WTC11 (cell line): ENCODE measurements at regions not wholly inside any gene's neighbourhood (a gene's known extent, or its start where the extent isn't known, plus 50 kb on each side); places are given as distances from the start of the nearest gene placed in this dataset.

Source experiments
- ATAC-seq: fragments of 200-7000 bp; cut with Tn5 transposase; 2 replicates; pipeline ENCODE4 v1.10.0; 2021; ENCODE audit warnings: mild to moderate bottlenecking, moderate library complexity
- CTCF ChIA-PET: fragments of 300-600 bp; sonication (Branson Sonifier 250); formaldehyde crosslinking; loops from one replicate; lab custom pipeline; 2021; ENCODE audit warnings: antibody characterized with exemption; lab: Charles Lee
- POLR2A ChIA-PET: fragments of 350-600 bp; sonication (Branson Sonifier 250); formaldehyde crosslinking; loops from one replicate; lab custom pipeline; 2021; ENCODE audit warnings: antibody characterized with exemption; lab: Charles Lee
- DNase-seq: peaks from one replicate; pipeline ENCODE4 v3.0.0; 2021; ENCODE audit warnings: low spot score
- H3K27ac Mint-ChIP-seq: 2 replicates; pipeline ENCODE4 v1.8.0; 2021; ENCODE audit warnings: mixed read lengths
- H3K27me3 Mint-ChIP-seq: 2 replicates; pipeline ENCODE4 v1.8.0; 2021; ENCODE audit warnings: low read depth, mild to moderate bottlenecking, moderate library complexity, mixed read lengths
- H3K36me3 Mint-ChIP-seq: 2 replicates; pipeline ENCODE4 v1.8.0; 2021; ENCODE audit warnings: mixed read lengths
- H3K4me1 Mint-ChIP-seq: 2 replicates; pipeline ENCODE4 v1.8.0; 2022; ENCODE audit warnings: mixed read lengths
- H3K4me3 Mint-ChIP-seq: 2 replicates; pipeline ENCODE4 v1.8.0; 2021; ENCODE audit warnings: mild to moderate bottlenecking, moderate library complexity, mixed read lengths
- H3K9me3 Mint-ChIP-seq: 2 replicates; pipeline ENCODE4 v1.8.0; 2021; ENCODE audit warnings: mixed read lengths
- ATF1 ChIP-seq: sonication (generic); formaldehyde crosslinking; IDR thresholded peaks from 2 replicates; pipeline ENCODE4 v1.8.1; 2023; ENCODE audit warnings: mild to moderate bottlenecking, moderate library complexity, missing genetic modification reagents
- ELF4 ChIP-seq: sonication (generic); formaldehyde crosslinking; IDR thresholded peaks from 2 replicates; pipeline ENCODE4 v1.8.1; 2022; ENCODE audit warnings: low read depth, mild to moderate bottlenecking, moderate library complexity, missing genetic modification reagents
- ETV6 ChIP-seq: sonication (generic); formaldehyde crosslinking; IDR thresholded peaks from 2 replicates; pipeline ENCODE4 v1.8.1; 2022; ENCODE audit warnings: mild to moderate bottlenecking, missing genetic modification reagents
- GRHL2 ChIP-seq: fragments of 250-450 bp; sonication (Bioruptor Pico); IDR thresholded peaks from 2 replicates; pipeline ENCODE4 v1.8.0; 2022; ENCODE audit warnings: mild to moderate bottlenecking, moderate library complexity; ENCODE audit not compliant: insufficient replicate concordance, severe bottlenecking
- HMGA2 ChIP-seq: fragments of 250-450 bp; sonication (Bioruptor Pico); IDR thresholded peaks from 2 replicates; pipeline ENCODE4 v1.4.0; 2021; ENCODE audit warnings: mild to moderate bottlenecking, moderate library complexity
- IRF2 ChIP-seq: sonication (generic); formaldehyde crosslinking; IDR thresholded peaks from 2 replicates; pipeline ENCODE4 v1.8.0; 2022; ENCODE audit warnings: low read depth, missing genetic modification reagents, borderline replicate concordance
- JUN ChIP-seq: sonication (generic); formaldehyde crosslinking; IDR thresholded peaks from 2 replicates; pipeline ENCODE4 v1.8.0; 2023; ENCODE audit warnings: mild to moderate bottlenecking, missing genetic modification reagents
- KAT7 ChIP-seq: sonication (generic); formaldehyde crosslinking; IDR thresholded peaks from 2 replicates; pipeline ENCODE4 v1.8.1; 2023; ENCODE audit warnings: missing genetic modification reagents, mild to moderate bottlenecking, borderline replicate concordance
- NR3C1 ChIP-seq: sonication (generic); formaldehyde crosslinking; conservative IDR thresholded peaks from 2 replicates; pipeline ENCODE4 v1.8.1; 2023; ENCODE audit warnings: low read depth, mild to moderate bottlenecking, missing genetic modification reagents
- RELA ChIP-seq: sonication (generic); formaldehyde crosslinking; IDR thresholded peaks from 2 replicates; pipeline ENCODE4 v1.8.1; 2022; ENCODE audit warnings: missing genetic modification reagents, mild to moderate bottlenecking, borderline replicate concordance
- TCF7 ChIP-seq: sonication (generic); formaldehyde crosslinking; IDR thresholded peaks from 2 replicates; pipeline ENCODE4 v1.8.0; 2022; ENCODE audit warnings: mild to moderate bottlenecking, low read depth, missing genetic modification reagents, moderate library complexity
- TP53 ChIP-seq: sonication (generic); formaldehyde crosslinking; IDR thresholded peaks from 2 replicates; pipeline ENCODE4 v1.8.1; 2023; ENCODE audit warnings: mild to moderate bottlenecking, missing genetic modification reagents
- ZBTB21 ChIP-seq: sonication (generic); formaldehyde crosslinking; IDR thresholded peaks from 2 replicates; pipeline ENCODE4 v1.8.1; 2023; ENCODE audit warnings: mild to moderate bottlenecking, missing genetic modification reagents, borderline replicate concordance
- ZNF317 ChIP-seq: sonication (generic); formaldehyde crosslinking; IDR thresholded peaks from 2 replicates; pipeline ENCODE4 v1.8.1; 2023; ENCODE audit warnings: low read depth, mild to moderate bottlenecking, moderate library complexity, missing genetic modification reagents, borderline replicate concordance
- TF ChIP-seq, protein P1 (sequence below): sonication (generic); formaldehyde crosslinking; IDR thresholded peaks from 2 replicates; pipeline ENCODE4 v1.8.0; 2022; ENCODE audit warnings: mild to moderate bottlenecking, missing genetic modification reagents
- TF ChIP-seq, protein P2 (sequence below): fragments of 250-450 bp; sonication (Bioruptor Pico); IDR thresholded peaks from 2 replicates; pipeline ENCODE4 v1.9.0; 2021; ENCODE audit warnings: mild to moderate bottlenecking
- TF ChIP-seq, protein P3 (sequence below): sonication (generic); formaldehyde crosslinking; conservative IDR thresholded peaks from 2 replicates; pipeline ENCODE4 v1.8.1; 2022; ENCODE audit warnings: mild to moderate bottlenecking, missing genetic modification reagents
- TF ChIP-seq, protein P4 (sequence below): sonication (generic); formaldehyde crosslinking; IDR thresholded peaks from 2 replicates; pipeline ENCODE4 v1.8.1; 2022; ENCODE audit warnings: mild to moderate bottlenecking, moderate library complexity, missing genetic modification reagents
- TF ChIP-seq, protein P5 (sequence below): sonication (generic); formaldehyde crosslinking; IDR thresholded peaks from 2 replicates; pipeline ENCODE4 v1.8.1; 2022; ENCODE audit warnings: missing genetic modification reagents, borderline replicate concordance
- TF ChIP-seq, protein P6 (sequence below): fragments of 200-600 bp; IDR thresholded peaks from 2 replicates; pipeline ENCODE4 v1.8.0; 2022; ENCODE audit warnings: antibody characterized with exemption
- TF ChIP-seq, protein P7 (sequence below): sonication (generic); formaldehyde crosslinking; IDR thresholded peaks from 2 replicates; pipeline ENCODE4 v1.8.0; 2022; ENCODE audit warnings: missing genetic modification reagents
- TF ChIP-seq, protein P8 (sequence below): sonication (generic); formaldehyde crosslinking; IDR thresholded peaks from 2 replicates; pipeline ENCODE4 v1.8.0; 2022; ENCODE audit warnings: mild to moderate bottlenecking, missing genetic modification reagents

DNA sequence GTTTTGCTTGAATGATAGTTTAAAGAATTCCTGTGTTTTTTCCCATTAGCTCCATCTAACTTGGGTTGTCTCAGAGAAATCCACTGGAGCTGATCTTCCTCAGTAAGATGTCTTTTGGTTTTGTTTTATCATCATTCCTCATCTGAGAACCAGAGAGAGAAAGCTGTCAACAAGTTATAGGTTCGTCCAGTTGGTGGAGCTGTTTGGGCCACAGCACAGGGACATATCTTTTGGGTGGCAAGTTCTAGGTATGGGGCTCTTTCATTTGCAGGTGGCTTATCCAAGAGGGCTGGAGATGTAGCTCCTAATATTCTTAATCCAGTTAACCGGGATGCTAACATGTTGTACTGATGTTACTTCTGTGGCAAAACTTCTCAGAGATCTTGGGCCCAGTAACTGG lies 174.2 kb downstream of the KCNRG start (continued):
- no peak for TF ChIP-seq ZBTB21 (CRISPR knock-in tag)
- TF ChIP-seq, protein P1, sequence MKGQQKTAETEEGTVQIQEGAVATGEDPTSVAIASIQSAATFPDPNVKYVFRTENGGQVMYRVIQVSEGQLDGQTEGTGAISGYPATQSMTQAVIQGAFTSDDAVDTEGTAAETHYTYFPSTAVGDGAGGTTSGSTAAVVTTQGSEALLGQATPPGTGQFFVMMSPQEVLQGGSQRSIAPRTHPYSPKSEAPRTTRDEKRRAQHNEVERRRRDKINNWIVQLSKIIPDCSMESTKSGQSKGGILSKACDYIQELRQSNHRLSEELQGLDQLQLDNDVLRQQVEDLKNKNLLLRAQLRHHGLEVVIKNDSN (CRISPR knock-in tag), result no peak
- TF ChIP-seq, protein P2, sequence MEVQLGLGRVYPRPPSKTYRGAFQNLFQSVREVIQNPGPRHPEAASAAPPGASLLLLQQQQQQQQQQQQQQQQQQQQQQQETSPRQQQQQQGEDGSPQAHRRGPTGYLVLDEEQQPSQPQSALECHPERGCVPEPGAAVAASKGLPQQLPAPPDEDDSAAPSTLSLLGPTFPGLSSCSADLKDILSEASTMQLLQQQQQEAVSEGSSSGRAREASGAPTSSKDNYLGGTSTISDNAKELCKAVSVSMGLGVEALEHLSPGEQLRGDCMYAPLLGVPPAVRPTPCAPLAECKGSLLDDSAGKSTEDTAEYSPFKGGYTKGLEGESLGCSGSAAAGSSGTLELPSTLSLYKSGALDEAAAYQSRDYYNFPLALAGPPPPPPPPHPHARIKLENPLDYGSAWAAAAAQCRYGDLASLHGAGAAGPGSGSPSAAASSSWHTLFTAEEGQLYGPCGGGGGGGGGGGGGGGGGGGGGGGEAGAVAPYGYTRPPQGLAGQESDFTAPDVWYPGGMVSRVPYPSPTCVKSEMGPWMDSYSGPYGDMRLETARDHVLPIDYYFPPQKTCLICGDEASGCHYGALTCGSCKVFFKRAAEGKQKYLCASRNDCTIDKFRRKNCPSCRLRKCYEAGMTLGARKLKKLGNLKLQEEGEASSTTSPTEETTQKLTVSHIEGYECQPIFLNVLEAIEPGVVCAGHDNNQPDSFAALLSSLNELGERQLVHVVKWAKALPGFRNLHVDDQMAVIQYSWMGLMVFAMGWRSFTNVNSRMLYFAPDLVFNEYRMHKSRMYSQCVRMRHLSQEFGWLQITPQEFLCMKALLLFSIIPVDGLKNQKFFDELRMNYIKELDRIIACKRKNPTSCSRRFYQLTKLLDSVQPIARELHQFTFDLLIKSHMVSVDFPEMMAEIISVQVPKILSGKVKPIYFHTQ, result no peak
- TF ChIP-seq, all 79 proteins: peak for 0

DNA sequence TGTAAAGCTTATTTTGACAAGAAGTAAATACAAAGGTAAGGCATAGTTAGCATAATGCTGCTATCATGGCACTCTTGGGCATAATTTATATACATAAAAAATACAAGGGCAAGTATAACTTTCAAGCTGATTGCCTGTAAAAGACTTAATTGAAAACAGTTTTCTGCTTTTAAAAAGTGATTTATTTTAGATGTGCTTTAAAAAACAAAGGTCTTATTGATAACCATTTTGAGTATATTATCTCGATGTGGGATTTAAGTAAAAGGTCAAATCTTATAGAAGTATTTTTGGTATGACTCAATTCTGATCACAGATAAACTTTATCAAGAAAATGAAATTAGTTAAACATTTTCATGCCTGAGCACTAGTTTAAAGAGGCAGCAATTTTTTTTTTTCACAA lies 175.8 kb downstream of the KCNRG start:
- Mint-ChIP-seq H3K4me3 (no peak overlapping the region), H3K36me3 (peaks cover 6% of the 10 kb centered on the region), H3K27me3 (no peaks in the 10 kb centered on the region), H3K27ac (no peak overlapping the region), H3K9me3 (peaks cover 5% of the 10 kb centered on the region; the same call in 1 of the 2 replicates), H3K4me1 (peaks cover 39% of the 10 kb centered on the region)
- DNase-seq (no peak), ATAC-seq (no peak)
- TF ChIP-seq GRHL2 (no peak), RELA (CRISPR knock-in tag) (no peak), KAT7 (CRISPR knock-in tag) (no peak), TCF7 (CRISPR knock-in tag) (no peak), HMGA2 (CRISPR knock-in tag) (no peak), ELF4 (CRISPR knock-in tag) (no peak), ZNF317 (no peak), ETV6 (CRISPR knock-in tag) (no peak), NR3C1 (no peak), JUN (CRISPR knock-in tag) (no peak), TP53 (CRISPR knock-in tag) (no peak), ATF1 (no peak), IRF2 (no peak)
- TF ChIP-seq, protein P3, sequence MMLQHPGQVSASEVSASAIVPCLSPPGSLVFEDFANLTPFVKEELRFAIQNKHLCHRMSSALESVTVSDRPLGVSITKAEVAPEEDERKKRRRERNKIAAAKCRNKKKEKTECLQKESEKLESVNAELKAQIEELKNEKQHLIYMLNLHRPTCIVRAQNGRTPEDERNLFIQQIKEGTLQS, result no peak
- TF ChIP-seq, protein P4, sequence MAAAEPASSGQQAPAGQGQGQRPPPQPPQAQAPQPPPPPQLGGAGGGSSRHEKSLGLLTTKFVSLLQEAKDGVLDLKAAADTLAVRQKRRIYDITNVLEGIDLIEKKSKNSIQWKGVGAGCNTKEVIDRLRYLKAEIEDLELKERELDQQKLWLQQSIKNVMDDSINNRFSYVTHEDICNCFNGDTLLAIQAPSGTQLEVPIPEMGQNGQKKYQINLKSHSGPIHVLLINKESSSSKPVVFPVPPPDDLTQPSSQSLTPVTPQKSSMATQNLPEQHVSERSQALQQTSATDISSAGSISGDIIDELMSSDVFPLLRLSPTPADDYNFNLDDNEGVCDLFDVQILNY (CRISPR knock-in tag), result no peak
- TF ChIP-seq, protein P5, sequence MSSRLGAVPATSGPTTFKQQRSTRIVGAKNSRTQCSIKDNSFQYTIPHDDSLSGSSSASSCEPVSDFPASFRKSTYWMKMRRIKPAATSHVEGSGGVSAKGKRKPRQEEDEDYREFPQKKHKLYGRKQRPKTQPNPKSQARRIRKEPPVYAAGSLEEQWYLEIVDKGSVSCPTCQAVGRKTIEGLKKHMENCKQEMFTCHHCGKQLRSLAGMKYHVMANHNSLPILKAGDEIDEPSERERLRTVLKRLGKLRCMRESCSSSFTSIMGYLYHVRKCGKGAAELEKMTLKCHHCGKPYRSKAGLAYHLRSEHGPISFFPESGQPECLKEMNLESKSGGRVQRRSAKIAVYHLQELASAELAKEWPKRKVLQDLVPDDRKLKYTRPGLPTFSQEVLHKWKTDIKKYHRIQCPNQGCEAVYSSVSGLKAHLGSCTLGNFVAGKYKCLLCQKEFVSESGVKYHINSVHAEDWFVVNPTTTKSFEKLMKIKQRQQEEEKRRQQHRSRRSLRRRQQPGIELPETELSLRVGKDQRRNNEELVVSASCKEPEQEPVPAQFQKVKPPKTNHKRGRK (CRISPR knock-in tag), result no peak
- TF ChIP-seq, protein P6, sequence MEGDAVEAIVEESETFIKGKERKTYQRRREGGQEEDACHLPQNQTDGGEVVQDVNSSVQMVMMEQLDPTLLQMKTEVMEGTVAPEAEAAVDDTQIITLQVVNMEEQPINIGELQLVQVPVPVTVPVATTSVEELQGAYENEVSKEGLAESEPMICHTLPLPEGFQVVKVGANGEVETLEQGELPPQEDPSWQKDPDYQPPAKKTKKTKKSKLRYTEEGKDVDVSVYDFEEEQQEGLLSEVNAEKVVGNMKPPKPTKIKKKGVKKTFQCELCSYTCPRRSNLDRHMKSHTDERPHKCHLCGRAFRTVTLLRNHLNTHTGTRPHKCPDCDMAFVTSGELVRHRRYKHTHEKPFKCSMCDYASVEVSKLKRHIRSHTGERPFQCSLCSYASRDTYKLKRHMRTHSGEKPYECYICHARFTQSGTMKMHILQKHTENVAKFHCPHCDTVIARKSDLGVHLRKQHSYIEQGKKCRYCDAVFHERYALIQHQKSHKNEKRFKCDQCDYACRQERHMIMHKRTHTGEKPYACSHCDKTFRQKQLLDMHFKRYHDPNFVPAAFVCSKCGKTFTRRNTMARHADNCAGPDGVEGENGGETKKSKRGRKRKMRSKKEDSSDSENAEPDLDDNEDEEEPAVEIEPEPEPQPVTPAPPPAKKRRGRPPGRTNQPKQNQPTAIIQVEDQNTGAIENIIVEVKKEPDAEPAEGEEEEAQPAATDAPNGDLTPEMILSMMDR, result no peak
- TF ChIP-seq, protein P7, sequence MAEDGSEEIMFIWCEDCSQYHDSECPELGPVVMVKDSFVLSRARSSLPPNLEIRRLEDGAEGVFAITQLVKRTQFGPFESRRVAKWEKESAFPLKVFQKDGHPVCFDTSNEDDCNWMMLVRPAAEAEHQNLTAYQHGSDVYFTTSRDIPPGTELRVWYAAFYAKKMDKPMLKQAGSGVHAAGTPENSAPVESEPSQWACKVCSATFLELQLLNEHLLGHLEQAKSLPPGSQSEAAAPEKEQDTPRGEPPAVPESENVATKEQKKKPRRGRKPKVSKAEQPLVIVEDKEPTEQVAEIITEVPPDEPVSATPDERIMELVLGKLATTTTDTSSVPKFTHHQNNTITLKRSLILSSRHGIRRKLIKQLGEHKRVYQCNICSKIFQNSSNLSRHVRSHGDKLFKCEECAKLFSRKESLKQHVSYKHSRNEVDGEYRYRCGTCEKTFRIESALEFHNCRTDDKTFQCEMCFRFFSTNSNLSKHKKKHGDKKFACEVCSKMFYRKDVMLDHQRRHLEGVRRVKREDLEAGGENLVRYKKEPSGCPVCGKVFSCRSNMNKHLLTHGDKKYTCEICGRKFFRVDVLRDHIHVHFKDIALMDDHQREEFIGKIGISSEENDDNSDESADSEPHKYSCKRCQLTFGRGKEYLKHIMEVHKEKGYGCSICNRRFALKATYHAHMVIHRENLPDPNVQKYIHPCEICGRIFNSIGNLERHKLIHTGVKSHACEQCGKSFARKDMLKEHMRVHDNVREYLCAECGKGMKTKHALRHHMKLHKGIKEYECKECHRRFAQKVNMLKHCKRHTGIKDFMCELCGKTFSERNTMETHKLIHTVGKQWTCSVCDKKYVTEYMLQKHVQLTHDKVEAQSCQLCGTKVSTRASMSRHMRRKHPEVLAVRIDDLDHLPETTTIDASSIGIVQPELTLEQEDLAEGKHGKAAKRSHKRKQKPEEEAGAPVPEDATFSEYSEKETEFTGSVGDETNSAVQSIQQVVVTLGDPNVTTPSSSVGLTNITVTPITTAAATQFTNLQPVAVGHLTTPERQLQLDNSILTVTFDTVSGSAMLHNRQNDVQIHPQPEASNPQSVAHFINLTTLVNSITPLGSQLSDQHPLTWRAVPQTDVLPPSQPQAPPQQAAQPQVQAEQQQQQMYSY (CRISPR knock-in tag), result no peak
- TF ChIP-seq, protein P8, sequence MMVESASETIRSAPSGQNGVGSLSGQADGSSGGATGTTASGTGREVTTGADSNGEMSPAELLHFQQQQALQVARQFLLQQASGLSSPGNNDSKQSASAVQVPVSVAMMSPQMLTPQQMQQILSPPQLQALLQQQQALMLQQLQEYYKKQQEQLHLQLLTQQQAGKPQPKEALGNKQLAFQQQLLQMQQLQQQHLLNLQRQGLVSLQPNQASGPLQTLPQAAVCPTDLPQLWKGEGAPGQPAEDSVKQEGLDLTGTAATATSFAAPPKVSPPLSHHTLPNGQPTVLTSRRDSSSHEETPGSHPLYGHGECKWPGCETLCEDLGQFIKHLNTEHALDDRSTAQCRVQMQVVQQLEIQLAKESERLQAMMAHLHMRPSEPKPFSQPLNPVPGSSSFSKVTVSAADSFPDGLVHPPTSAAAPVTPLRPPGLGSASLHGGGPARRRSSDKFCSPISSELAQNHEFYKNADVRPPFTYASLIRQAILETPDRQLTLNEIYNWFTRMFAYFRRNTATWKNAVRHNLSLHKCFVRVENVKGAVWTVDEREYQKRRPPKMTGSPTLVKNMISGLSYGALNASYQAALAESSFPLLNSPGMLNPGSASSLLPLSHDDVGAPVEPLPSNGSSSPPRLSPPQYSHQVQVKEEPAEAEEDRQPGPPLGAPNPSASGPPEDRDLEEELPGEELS (CRISPR knock-in tag), result no peak
- CTCF ChIA-PET, result no interaction called here
- POLR2A ChIA-PET, result no interaction called here
